ENCODE measurements at regions not wholly inside any gene's neighbourhood (a gene's known extent, or its start where the extent isn't known, plus 50 kb on each side); places are given as distances from the start of the nearest gene placed in this dataset.

DNA sequence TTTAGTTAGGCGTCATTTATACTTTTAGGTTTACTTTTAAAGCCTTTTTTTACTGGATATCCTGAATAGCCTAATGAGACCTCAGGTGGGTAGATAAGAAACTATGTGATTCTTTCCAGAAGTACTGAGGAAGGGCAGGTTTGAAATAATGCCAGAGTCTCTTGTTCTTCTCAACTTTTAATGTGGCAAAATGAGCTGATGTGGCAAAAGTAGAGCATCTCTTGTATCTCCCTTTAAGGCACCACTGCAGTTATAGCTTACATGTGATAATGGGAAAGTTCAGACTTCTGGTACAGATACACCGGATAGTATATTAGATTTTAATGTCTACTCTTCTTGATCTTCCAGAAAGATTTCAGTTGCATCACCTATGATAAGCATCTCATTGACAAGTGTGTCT, 1124.8 kb downstream of the LRFN5 start:
- TF ChIP-seq, protein P1, sequence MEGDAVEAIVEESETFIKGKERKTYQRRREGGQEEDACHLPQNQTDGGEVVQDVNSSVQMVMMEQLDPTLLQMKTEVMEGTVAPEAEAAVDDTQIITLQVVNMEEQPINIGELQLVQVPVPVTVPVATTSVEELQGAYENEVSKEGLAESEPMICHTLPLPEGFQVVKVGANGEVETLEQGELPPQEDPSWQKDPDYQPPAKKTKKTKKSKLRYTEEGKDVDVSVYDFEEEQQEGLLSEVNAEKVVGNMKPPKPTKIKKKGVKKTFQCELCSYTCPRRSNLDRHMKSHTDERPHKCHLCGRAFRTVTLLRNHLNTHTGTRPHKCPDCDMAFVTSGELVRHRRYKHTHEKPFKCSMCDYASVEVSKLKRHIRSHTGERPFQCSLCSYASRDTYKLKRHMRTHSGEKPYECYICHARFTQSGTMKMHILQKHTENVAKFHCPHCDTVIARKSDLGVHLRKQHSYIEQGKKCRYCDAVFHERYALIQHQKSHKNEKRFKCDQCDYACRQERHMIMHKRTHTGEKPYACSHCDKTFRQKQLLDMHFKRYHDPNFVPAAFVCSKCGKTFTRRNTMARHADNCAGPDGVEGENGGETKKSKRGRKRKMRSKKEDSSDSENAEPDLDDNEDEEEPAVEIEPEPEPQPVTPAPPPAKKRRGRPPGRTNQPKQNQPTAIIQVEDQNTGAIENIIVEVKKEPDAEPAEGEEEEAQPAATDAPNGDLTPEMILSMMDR (IDR thresholded peaks at IDR 0.05): no peak
- TF ChIP-seq POLR2A (IDR thresholded peaks at IDR 0.05): no peak
